Liver (tissue), 7 donors: ENCODE measurements at regions not wholly inside any gene's neighbourhood (a gene's known extent, or its start where the extent isn't known, plus 50 kb on each side); places are given as distances from the start of the nearest gene placed in this dataset.
A peak's percentile ranks its signal among the peaks of the same experiment; 100 is the strongest.

Source experiments
- DNase-seq: peaks from one replicate; pipeline ENCODE4 v3.0.0-alpha.2; 2017; ENCODE audit warnings: low spot score
- H3K27ac ChIP-seq, 2 donors: one replicate each; pipeline ENCODE4 v1.7.0; 2013; ENCODE audit warnings: inconsistent platforms in 2 of 2, low read length in 2 of 2, control low read depth in 1 of 2, low read depth in 1 of 2, mild to moderate bottlenecking in 1 of 2
- H3K27me3 ChIP-seq, 4 donors: one replicate each; pipeline versions ENCODE4 v1.6.1 to v1.7.0; 2013; ENCODE audit warnings: low read length in 3 of 4, inconsistent platforms in 1 of 4, mild to moderate bottlenecking in 1 of 4, moderate library complexity in 1 of 4; ENCODE audit not compliant: control insufficient read depth in 4 of 4, insufficient read depth in 4 of 4
- H3K36me3 ChIP-seq, 4 donors: one replicate each; pipeline versions ENCODE4 v1.6.1 to v1.7.0; 2013; ENCODE audit warnings: low read length in 3 of 4, mild to moderate bottlenecking in 3 of 4, low read depth in 1 of 4, moderate library complexity in 1 of 4; ENCODE audit not compliant: control insufficient read depth in 4 of 4, insufficient read depth in 3 of 4
- H3K4me1 ChIP-seq, 4 donors: one replicate each; pipeline versions ENCODE4 v1.6.1 to v1.7.0; 2013; ENCODE audit warnings: low read length in 3 of 4, mild to moderate bottlenecking in 3 of 4, moderate library complexity in 1 of 4; ENCODE audit not compliant: control insufficient read depth in 4 of 4, insufficient read depth in 4 of 4
- H3K4me3 ChIP-seq, 3 donors: one replicate each; pipeline versions ENCODE4 v1.6.1 to v1.7.0; 2013; ENCODE audit warnings: low read length in 3 of 3, control low read depth in 1 of 3, low read depth in 1 of 3, mild to moderate bottlenecking in 1 of 3
- H3K9ac ChIP-seq, 2 donors: one replicate each; pipeline ENCODE4 v1.7.0; 2013; ENCODE audit warnings: low read length in 2 of 2, mild to moderate bottlenecking in 2 of 2, moderate library complexity in 2 of 2, control low read depth in 1 of 2, low read depth in 1 of 2
- H3K9me3 ChIP-seq, 4 donors: one replicate each; pipeline versions ENCODE4 v1.6.1 to v1.7.0; 2013; ENCODE audit warnings: low read length in 3 of 4; ENCODE audit not compliant: control insufficient read depth in 4 of 4
- FOXA2 ChIP-seq: IDR thresholded peaks from 2 replicates; pipeline ENCODE4 v1.6.1; 2016; ENCODE audit warnings: antibody characterized with exemption
- HNF4A ChIP-seq, 2 donors: conservative IDR thresholded peaks; 2 replicates each; pipeline ENCODE4 v1.6.1; 2016; ENCODE audit warnings: antibody characterized with exemption in 2 of 2, mild to moderate bottlenecking in 2 of 2
- HNF4G ChIP-seq: IDR thresholded peaks from 2 replicates; pipeline ENCODE4 v1.6.1; 2016; ENCODE audit warnings: antibody characterized with exemption
- RAD21 ChIP-seq, 2 donors: IDR thresholded peaks; 2 replicates each; pipeline ENCODE4 v1.6.1; 2016; ENCODE audit warnings: antibody characterized with exemption in 2 of 2, mild to moderate bottlenecking in 2 of 2
- TAF1 ChIP-seq: conservative IDR thresholded peaks from 2 replicates; pipeline ENCODE4 v1.6.1; 2016; ENCODE audit warnings: antibody characterized with exemption, mild to moderate bottlenecking
- YY1 ChIP-seq: IDR thresholded peaks from 2 replicates; pipeline ENCODE4 v1.6.1; 2016; ENCODE audit warnings: antibody characterized with exemption, mild to moderate bottlenecking
- WGBS: extraction: QIAGEN DNeasy Blood & Tissue Kit; methylation state at CpG from one replicate; pipeline ENCODE4 v1.1.7; 2013; 5-methylcytosine and 5-hydroxymethylcytosine counted together
- TF ChIP-seq, protein P1 (sequence below): IDR thresholded peaks from 2 replicates; pipeline ENCODE4 v1.6.1; 2016; ENCODE audit warnings: antibody characterized with exemption
- TF ChIP-seq, protein P2 (sequence below): IDR thresholded peaks from 2 replicates; pipeline ENCODE4 v1.6.1; 2016; ENCODE audit warnings: antibody characterized with exemption, mild to moderate bottlenecking
- TF ChIP-seq, protein P3 (sequence below): IDR thresholded peaks from 2 replicates; pipeline ENCODE4 v1.6.1; 2016; ENCODE audit warnings: antibody characterized with exemption
- donor health status: healthy.
- donor health status: healthy.
- donor health status: healthy.
- donor health status: healthy.

DNA sequence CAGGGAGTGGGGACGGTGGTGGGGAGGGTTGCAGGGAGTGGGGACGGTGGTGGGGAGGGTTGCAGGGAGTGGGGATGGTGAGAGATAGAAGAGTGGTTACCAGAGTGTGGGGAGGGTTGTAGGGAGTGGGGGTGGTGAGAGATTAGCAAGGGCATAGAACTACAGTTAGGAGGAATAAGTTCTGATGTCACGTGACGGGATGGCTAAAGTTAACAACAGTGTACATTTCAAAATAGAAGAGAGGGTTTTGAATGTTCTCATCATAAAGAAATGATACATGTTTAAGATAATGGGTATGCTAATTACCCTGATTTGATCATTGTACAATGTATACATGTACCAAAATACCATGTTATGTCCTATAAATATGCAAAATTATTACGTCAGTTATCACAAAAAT is 57.6 kb upstream of the FRMD1 start:
- H3K36me3 ChIP-seq = no peaks in the 10 kb centered on the region
- WGBS = 84% methylated on average over 5 of the region's 5 CpGs
- H3K27ac ChIP-seq = no peak overlapping the region
- H3K9ac ChIP-seq = no peak overlapping the region
- peaks cover 0 to 8% (median 5%) of the 10 kb centered on the region in 4 donors for H3K4me1 ChIP-seq
- no peak for DNase-seq
- no peaks in the 10 kb centered on the region for H3K27me3 ChIP-seq
- H3K9me3 ChIP-seq = no peaks in the 10 kb centered on the region
- no peak overlapping the region for H3K4me3 ChIP-seq
- TF ChIP-seq FOXA2 = no peak
- no peak for TF ChIP-seq YY1
- TF ChIP-seq RAD21 (IDR thresholded peaks at IDR 0.05) = no peak
- no peak for TF ChIP-seq HNF4G

DNA sequence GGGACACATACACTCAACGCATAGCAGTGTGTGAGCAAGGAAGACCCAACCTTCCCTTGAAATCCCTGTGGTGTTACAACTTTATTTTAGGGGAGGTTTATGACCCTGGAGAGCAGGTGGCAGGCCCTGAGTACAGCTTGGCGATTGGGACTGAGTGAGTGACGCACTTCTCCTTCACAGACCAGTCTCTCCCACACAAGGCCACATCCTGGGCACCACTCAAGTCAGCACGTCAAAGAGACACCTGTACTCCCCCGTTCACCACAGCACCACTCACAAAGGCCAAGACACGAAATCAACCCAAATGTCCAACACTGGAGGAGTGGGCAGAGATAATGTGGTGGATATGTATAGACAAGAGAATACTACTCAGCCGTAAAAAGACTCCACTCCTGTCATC is 57.0 kb upstream of the FRMD1 start:
- Histone ChIP-seq H3K36me3 (no peaks in the 10 kb centered on the region), H3K9me3 (no peaks in the 10 kb centered on the region), H3K4me3 (no peak overlapping the region), H3K27ac (no peak overlapping the region), H3K4me1 (peaks cover 0 to 8% (median 5%) of the 10 kb centered on the region in 4 donors), H3K9ac (no peak overlapping the region), H3K27me3 (no peaks in the 10 kb centered on the region)
- DNase-seq = no peak
- WGBS = 94% methylated on average over 7 of the region's 7 CpGs
- no peak for TF ChIP-seq TAF1
- TF ChIP-seq HNF4G = no peak
- TF ChIP-seq, protein P1, sequence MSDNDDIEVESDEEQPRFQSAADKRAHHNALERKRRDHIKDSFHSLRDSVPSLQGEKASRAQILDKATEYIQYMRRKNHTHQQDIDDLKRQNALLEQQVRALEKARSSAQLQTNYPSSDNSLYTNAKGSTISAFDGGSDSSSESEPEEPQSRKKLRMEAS = no peak
- no peak for TF ChIP-seq RAD21 (IDR thresholded peaks at IDR 0.05)
- no peak for TF ChIP-seq HNF4A (conservative IDR thresholded peaks at IDR 0.05)
- TF ChIP-seq, protein P2, sequence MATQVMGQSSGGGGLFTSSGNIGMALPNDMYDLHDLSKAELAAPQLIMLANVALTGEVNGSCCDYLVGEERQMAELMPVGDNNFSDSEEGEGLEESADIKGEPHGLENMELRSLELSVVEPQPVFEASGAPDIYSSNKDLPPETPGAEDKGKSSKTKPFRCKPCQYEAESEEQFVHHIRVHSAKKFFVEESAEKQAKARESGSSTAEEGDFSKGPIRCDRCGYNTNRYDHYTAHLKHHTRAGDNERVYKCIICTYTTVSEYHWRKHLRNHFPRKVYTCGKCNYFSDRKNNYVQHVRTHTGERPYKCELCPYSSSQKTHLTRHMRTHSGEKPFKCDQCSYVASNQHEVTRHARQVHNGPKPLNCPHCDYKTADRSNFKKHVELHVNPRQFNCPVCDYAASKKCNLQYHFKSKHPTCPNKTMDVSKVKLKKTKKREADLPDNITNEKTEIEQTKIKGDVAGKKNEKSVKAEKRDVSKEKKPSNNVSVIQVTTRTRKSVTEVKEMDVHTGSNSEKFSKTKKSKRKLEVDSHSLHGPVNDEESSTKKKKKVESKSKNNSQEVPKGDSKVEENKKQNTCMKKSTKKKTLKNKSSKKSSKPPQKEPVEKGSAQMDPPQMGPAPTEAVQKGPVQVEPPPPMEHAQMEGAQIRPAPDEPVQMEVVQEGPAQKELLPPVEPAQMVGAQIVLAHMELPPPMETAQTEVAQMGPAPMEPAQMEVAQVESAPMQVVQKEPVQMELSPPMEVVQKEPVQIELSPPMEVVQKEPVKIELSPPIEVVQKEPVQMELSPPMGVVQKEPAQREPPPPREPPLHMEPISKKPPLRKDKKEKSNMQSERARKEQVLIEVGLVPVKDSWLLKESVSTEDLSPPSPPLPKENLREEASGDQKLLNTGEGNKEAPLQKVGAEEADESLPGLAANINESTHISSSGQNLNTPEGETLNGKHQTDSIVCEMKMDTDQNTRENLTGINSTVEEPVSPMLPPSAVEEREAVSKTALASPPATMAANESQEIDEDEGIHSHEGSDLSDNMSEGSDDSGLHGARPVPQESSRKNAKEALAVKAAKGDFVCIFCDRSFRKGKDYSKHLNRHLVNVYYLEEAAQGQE = no peak
- TF ChIP-seq, protein P3, sequence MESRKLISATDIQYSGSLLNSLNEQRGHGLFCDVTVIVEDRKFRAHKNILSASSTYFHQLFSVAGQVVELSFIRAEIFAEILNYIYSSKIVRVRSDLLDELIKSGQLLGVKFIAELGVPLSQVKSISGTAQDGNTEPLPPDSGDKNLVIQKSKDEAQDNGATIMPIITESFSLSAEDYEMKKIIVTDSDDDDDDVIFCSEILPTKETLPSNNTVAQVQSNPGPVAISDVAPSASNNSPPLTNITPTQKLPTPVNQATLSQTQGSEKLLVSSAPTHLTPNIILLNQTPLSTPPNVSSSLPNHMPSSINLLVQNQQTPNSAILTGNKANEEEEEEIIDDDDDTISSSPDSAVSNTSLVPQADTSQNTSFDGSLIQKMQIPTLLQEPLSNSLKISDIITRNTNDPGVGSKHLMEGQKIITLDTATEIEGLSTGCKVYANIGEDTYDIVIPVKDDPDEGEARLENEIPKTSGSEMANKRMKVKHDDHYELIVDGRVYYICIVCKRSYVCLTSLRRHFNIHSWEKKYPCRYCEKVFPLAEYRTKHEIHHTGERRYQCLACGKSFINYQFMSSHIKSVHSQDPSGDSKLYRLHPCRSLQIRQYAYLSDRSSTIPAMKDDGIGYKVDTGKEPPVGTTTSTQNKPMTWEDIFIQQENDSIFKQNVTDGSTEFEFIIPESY = no peak
- no peak for TF ChIP-seq FOXA2

DNA sequence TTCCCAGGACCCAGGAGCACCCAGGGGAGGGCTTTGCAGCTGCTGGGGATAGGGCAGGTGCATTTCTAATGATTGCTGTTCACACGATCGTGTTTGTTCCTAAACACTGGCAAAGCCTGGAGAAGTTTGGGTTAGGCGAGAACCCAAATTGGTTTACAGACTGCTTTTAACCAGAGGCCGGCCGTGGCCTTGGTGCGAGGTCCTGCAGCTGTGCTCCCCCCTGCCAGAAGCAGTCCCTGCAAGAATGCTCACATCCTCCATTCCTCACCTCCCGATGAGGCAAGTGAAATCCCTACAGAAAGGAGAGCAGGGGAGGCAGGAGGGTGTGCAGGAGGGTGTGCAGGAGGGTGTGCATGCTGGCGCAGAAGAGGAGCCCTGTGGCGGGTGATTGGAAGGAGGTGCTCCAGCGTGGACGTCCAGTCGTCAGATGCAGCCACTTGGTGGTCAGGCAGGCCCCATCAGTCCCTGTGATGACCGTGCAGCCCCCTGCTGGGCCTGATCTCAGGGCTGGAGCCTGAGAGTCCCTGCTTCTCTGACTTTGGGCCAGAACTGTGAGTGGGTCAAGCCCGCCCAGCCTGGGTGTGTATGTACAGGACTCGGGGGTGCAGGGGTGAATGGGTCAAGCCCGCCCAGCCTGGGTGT is 55.7 kb upstream of the FRMD1 start:
- peak; percentile 19 for DNase-seq
- H3K27ac ChIP-seq = no peak overlapping the region
- no peak overlapping the region for H3K9ac ChIP-seq
- 92% methylated on average over 16 of the region's 16 CpGs for WGBS
- H3K4me1 ChIP-seq = peaks cover 0 to 8% (median 5%) of the 10 kb centered on the region in 4 donors
- no peak overlapping the region for H3K4me3 ChIP-seq
- no peaks in the 10 kb centered on the region for H3K36me3 ChIP-seq
- no peaks in the 10 kb centered on the region for H3K27me3 ChIP-seq
- H3K9me3 ChIP-seq = no peaks in the 10 kb centered on the region
- TF ChIP-seq HNF4A (conservative IDR thresholded peaks at IDR 0.05) = no peak
